B cell (primary cell): ENCODE measurements at regions not wholly inside any gene's neighbourhood (a gene's known extent, or its start where the extent isn't known, plus 50 kb on each side); places are given as distances from the start of the nearest gene placed in this dataset.
A peak's percentile ranks its signal among the peaks of the same experiment; 100 is the strongest.

ENCODE experiments used
- ATAC-seq: fragments of 200-7000 bp; cut with Tn5 transposase; one replicate; pipeline ENCODE4 v1.10.0; 2021; ENCODE audit warnings: low read depth, mild to moderate bottlenecking, moderate number of reproducible peaks, moderate library complexity
- CTCF ChIA-PET: fragments of 350-600 bp; sonication (Branson Sonifier 250); formaldehyde crosslinking; loops from one replicate; lab custom pipeline; 2021; ENCODE audit warnings: antibody characterized with exemption, inconsistent platforms; lab: Charles Lee
- POLR2A ChIA-PET: fragments of 350-600 bp; sonication (Branson Sonifier 250); formaldehyde crosslinking; loops from one replicate; lab custom pipeline; 2021; ENCODE audit warnings: antibody characterized with exemption; lab: Charles Lee
- DNase-seq: peaks from one replicate; pipeline ENCODE4 v3.0.0; 2013
- H2AFZ ChIP-seq: 2 replicates; pipeline ENCODE4 v1.6.1; 2012; ENCODE audit warnings: mild to moderate bottlenecking, low read depth, low read length; ENCODE audit not compliant: insufficient read depth, poor library complexity, severe bottlenecking
- H3K27ac ChIP-seq, 2 donors: 1 replicate in 1 of 2; 2 replicates in 1 of 2; pipeline ENCODE4 v1.5.1; 2012 to 2013; ENCODE audit warnings: low read length in 2 of 2, mild to moderate bottlenecking in 2 of 2, moderate library complexity in 1 of 2
- H3K27me3 ChIP-seq, 4 experiments: fragments of 200-600 bp in 1 of 4; sonication (generic) in 1 of 4; replicated peaks in 1 of 4; 1 replicate in 2 of 4; 2 replicates in 2 of 4; pipeline versions ENCODE4 v1.6.1 to v1.7.0; 2013 to 2016; ENCODE audit warnings: low read length in 3 of 4, mild to moderate bottlenecking in 2 of 4, mixed read lengths in 1 of 4, moderate library complexity in 1 of 4; ENCODE audit not compliant: insufficient read depth in 4 of 4, control insufficient read depth in 3 of 4; ENCODE audit errors: control extremely low read depth in 1 of 4
- H3K36me3 ChIP-seq, 2 experiments: replicated peaks in 1 of 2; 1 replicate in 1 of 2; 2 replicates in 1 of 2; pipeline versions ENCODE4 v1.6.1 to v1.7.1; 2013; ENCODE audit warnings: low read length in 1 of 2; ENCODE audit not compliant: insufficient read depth in 2 of 2, control insufficient read depth in 1 of 2; ENCODE audit errors: control extremely low read depth in 1 of 2, extremely low read depth in 1 of 2
- H3K4me1 ChIP-seq, 2 donors: fragments of 200-600 bp in 1 of 2; sonication (generic) in 1 of 2; 1 replicate in 1 of 2; 2 replicates in 1 of 2; pipeline versions ENCODE4 v1.5.1 to v1.6.1; 2013 to 2017; ENCODE audit warnings: low read length in 2 of 2; ENCODE audit not compliant: control insufficient read depth in 2 of 2, insufficient read depth in 2 of 2
- H3K4me2 ChIP-seq: replicated peaks from 2 replicates; pipeline ENCODE3; 2012; ENCODE audit warnings: mild to moderate bottlenecking, low read depth, low read length; ENCODE audit not compliant: poor library complexity, severe bottlenecking
- H3K4me3 ChIP-seq, 5 experiments: fragments of 200-600 bp in 1 of 5; sonication (generic) in 1 of 5; 1 replicate in 3 of 5; 2 replicates in 2 of 5; pipeline versions ENCODE4 v1.5.1 to v1.7.0; 2011 to 2016; ENCODE audit warnings: low read length in 4 of 5, mild to moderate bottlenecking in 4 of 5, low read depth in 2 of 5, control low read depth in 1 of 5, moderate library complexity in 1 of 5; ENCODE audit not compliant: insufficient read depth in 1 of 5; ENCODE audit errors: control extremely low read depth in 1 of 5, extremely low read depth in 1 of 5
- H3K79me2 ChIP-seq: fragments of 200-600 bp; sonication (generic); one replicate; pipeline ENCODE4 v1.6.0; 2016; ENCODE audit warnings: low read length; ENCODE audit not compliant: control insufficient read depth, insufficient read depth
- H3K9ac ChIP-seq: fragments of 200-600 bp; sonication (generic); 2 replicates; pipeline ENCODE4 v1.6.1; 2017; ENCODE audit warnings: mild to moderate bottlenecking, low read length, moderate library complexity
- H3K9me3 ChIP-seq, 3 donors: one replicate each; pipeline versions ENCODE4 v1.6.1 to v1.7.1; 2013; ENCODE audit warnings: low read length in 2 of 3; ENCODE audit not compliant: control insufficient read depth in 2 of 3, insufficient read depth in 1 of 3; ENCODE audit errors: control extremely low read depth in 1 of 3
- H4K20me1 ChIP-seq: 2 replicates; pipeline ENCODE4 v1.6.0; 2012; ENCODE audit warnings: mild to moderate bottlenecking, low read length; ENCODE audit not compliant: insufficient read depth, control insufficient read depth, poor library complexity, severe bottlenecking
- H3K27ac Mint-ChIP-seq: one replicate; pipeline ENCODE4 v1.8.0; 2021; ENCODE audit warnings: mixed read lengths
- H3K27me3 Mint-ChIP-seq: one replicate; pipeline ENCODE4 v1.8.0; 2021; ENCODE audit warnings: mixed read lengths
- H3K4me1 Mint-ChIP-seq: one replicate; pipeline ENCODE4 v1.8.0; 2021; ENCODE audit warnings: mixed read lengths
- H3K4me3 Mint-ChIP-seq: one replicate; pipeline ENCODE4 v1.8.0; 2021; ENCODE audit warnings: mixed read lengths
- H3K9me3 Mint-ChIP-seq: one replicate; pipeline ENCODE4 v1.8.0; 2022; ENCODE audit warnings: mixed read lengths; ENCODE audit not compliant: insufficient read depth
- EZH2 ChIP-seq: IDR thresholded peaks from 2 replicates; pipeline ENCODE4 v1.6.1; 2012; ENCODE audit warnings: borderline replicate concordance, low read depth, mild to moderate bottlenecking, moderate library complexity, low read length; ENCODE audit not compliant: insufficient read depth, poor library complexity, severe bottlenecking
- WGBS: methylation state at CpG from one replicate; pipeline ENCODE4 v1.1.5; 2013; ENCODE audit warnings: missing lambda C conversion rate; ENCODE audit not compliant: insufficient coverage; 5-methylcytosine and 5-hydroxymethylcytosine counted together
- intact Hi-C: fragments of 100-400 bp; cut with micrococcal nuclease; formaldehyde crosslinking; loops from one replicate; pipeline ENCODE4 v1.10.0; 2022
- TF ChIP-seq, protein P1 (sequence below): fragments of 200-600 bp; IDR thresholded peaks from one replicate; pipeline ENCODE4 v1.8.0; 2022; ENCODE audit warnings: antibody characterized with exemption, mild to moderate bottlenecking

GRCh38 chr2:64727013-64727767 is 73.5 kb upstream of the SERTAD2 start:
- Histone ChIP-seq H3K4me1 (peaks cover 48 to 51% of the 10 kb centered on the region in 2 donors), H3K4me2 (peak overlapping the region; percentile 67), H4K20me1 (no peaks in the 10 kb centered on the region), H3K27ac (peak overlapping the region; percentile 87 to 90), H3K36me3 (no peaks in the 10 kb centered on the region), H3K4me3 (peak overlapping the region in 3 of 5 experiments; percentile 7 to 48 (median 16)), H3K79me2 (peaks cover 34% of the 10 kb centered on the region), H3K9me3 (no peaks in the 10 kb centered on the region), H3K27me3 (no peaks in the 10 kb centered on the region), H3K9ac (peak overlapping the region; percentile 40), H2AFZ (peak overlapping the region; percentile 64)
- ChIA-PET CTCF (interaction anchor here (0.6 to 6.6 kb wide), 29 partner anchors 9 to 204 kb away, joined by 3 to 46 read pairs (median 4); partner anchors contain the start of gene SERTAD2), POLR2A (interaction anchor here (0.5 to 4.7 kb wide), 10 partner anchors 23 to 275 kb away, joined by 3 to 38 read pairs (median 4); partner anchors contain the start of genes AFTPH and SERTAD2)
- intact Hi-C loops = loop anchor here (1.0 to 2.0 kb wide), 4 partner anchors 23 to 202 kb away; no protein-coding TSS in a partner anchor
- ATAC-seq (peak; percentile 78), DNase-seq (peak; percentile 79)
- TF ChIP-seq, protein P1, sequence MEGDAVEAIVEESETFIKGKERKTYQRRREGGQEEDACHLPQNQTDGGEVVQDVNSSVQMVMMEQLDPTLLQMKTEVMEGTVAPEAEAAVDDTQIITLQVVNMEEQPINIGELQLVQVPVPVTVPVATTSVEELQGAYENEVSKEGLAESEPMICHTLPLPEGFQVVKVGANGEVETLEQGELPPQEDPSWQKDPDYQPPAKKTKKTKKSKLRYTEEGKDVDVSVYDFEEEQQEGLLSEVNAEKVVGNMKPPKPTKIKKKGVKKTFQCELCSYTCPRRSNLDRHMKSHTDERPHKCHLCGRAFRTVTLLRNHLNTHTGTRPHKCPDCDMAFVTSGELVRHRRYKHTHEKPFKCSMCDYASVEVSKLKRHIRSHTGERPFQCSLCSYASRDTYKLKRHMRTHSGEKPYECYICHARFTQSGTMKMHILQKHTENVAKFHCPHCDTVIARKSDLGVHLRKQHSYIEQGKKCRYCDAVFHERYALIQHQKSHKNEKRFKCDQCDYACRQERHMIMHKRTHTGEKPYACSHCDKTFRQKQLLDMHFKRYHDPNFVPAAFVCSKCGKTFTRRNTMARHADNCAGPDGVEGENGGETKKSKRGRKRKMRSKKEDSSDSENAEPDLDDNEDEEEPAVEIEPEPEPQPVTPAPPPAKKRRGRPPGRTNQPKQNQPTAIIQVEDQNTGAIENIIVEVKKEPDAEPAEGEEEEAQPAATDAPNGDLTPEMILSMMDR = no peak
- no peak for TF ChIP-seq EZH2
- H3K4me1 Mint-ChIP-seq = peaks cover 59% of the 10 kb centered on the region
- peak overlapping the region; percentile 92 for H3K27ac Mint-ChIP-seq
- H3K27me3 Mint-ChIP-seq = no peaks in the 10 kb centered on the region
- WGBS = 53% methylated on average over 2 of the region's 3 CpGs
- peak overlapping the region; percentile 76 for H3K4me3 Mint-ChIP-seq
- H3K9me3 Mint-ChIP-seq = no peaks in the 10 kb centered on the region
